ENCODE measurements at regions not wholly inside any gene's neighbourhood (a gene's known extent, or its start where the extent isn't known, plus 50 kb on each side); places are given as distances from the start of the nearest gene placed in this dataset.
A peak's percentile ranks its signal among the peaks of the same experiment; 100 is the strongest.

DNA sequence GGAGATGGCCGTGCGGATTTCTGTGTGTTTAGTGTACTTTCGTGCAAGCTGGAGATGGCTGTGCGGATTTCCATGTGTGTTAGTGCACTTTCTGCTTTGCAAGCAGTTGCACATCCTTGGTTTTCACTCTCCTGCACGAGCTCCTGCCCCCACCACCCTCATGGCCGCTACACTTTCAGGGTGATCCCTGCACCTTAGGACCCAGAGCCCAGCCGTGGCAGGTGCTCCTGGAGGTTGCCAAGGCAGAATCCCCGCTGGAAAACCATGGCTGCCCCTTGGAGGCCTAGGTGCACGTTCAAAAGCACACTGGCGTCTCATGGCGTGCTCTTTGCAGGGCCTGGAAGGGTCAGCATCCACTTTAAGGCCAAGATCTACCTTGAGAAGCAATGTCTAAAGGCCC lies 311.0 kb upstream of the TNRC6C start:
- TF ChIP-seq, protein P1, sequence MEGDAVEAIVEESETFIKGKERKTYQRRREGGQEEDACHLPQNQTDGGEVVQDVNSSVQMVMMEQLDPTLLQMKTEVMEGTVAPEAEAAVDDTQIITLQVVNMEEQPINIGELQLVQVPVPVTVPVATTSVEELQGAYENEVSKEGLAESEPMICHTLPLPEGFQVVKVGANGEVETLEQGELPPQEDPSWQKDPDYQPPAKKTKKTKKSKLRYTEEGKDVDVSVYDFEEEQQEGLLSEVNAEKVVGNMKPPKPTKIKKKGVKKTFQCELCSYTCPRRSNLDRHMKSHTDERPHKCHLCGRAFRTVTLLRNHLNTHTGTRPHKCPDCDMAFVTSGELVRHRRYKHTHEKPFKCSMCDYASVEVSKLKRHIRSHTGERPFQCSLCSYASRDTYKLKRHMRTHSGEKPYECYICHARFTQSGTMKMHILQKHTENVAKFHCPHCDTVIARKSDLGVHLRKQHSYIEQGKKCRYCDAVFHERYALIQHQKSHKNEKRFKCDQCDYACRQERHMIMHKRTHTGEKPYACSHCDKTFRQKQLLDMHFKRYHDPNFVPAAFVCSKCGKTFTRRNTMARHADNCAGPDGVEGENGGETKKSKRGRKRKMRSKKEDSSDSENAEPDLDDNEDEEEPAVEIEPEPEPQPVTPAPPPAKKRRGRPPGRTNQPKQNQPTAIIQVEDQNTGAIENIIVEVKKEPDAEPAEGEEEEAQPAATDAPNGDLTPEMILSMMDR (IDR thresholded peaks at IDR 0.05): no peak
- TF ChIP-seq POLR2AphosphoS5 (IDR thresholded peaks at IDR 0.05): no peak
- no peak for TF ChIP-seq POLR2A (IDR thresholded peaks at IDR 0.05)

DNA sequence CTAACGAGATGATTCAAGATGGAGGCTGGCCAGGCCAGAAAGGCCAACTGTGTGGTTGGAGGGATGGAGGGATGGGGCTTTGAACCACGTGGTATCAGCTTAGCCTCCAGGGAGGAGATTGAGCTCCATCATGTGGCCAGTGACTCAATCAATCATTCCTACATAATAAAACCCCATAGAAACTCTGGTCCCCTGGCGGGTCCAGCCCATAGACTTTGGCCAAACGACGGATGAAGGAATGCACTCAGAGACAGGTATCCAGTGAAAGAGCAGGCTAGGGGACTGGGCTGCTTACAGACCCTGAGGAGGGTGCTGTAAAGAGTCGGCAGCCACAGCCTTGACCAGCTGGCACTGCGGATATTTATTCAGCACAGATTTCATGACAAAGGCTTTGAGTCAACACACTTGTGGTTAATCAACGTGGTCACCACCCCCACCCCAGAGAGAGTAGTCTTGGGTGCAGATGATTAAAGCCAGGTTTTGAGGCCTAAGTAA lies 308.7 kb upstream of the TNRC6C start:
- H3K4me1 ChIP-seq: no peaks in the 10 kb centered on the region
- no peaks in the 10 kb centered on the region for H3K27me3 ChIP-seq
- peaks cover 3 to 5% of the 10 kb centered on the region in 2 donors for H3K9me3 ChIP-seq
- no peak for DNase-seq (ENCODE audit: low spot score in 2 of 2)
- TF ChIP-seq, protein P1 (IDR thresholded peaks at IDR 0.05): no peak
- no peak for TF ChIP-seq POLR2AphosphoS5 (IDR thresholded peaks at IDR 0.05)
- no peak for TF ChIP-seq POLR2A (IDR thresholded peaks at IDR 0.05)
- no peaks in the 10 kb centered on the region for H3K36me3 ChIP-seq
- intact Hi-C loops (cut with DNase I; ENCODE audit: low total_unique reads): no loop called here
- H3K4me3 ChIP-seq: no peak overlapping the region
- no peak overlapping the region for H3K27ac ChIP-seq

More for the DNA sequence above, 311.0 kb upstream of the TNRC6C start:
- no peak for DNase-seq (ENCODE audit: low spot score in 2 of 2)
- no peaks in the 10 kb centered on the region for H3K36me3 ChIP-seq
- no peaks in the 10 kb centered on the region for H3K4me1 ChIP-seq
- H3K4me3 ChIP-seq: no peak overlapping the region
- intact Hi-C loops (cut with DNase I; ENCODE audit: low total_unique reads): no loop called here
- peaks cover 3 to 5% of the 10 kb centered on the region in 2 donors for H3K9me3 ChIP-seq
- H3K27me3 ChIP-seq: no peaks in the 10 kb centered on the region
- no peak overlapping the region for H3K27ac ChIP-seq

DNA sequence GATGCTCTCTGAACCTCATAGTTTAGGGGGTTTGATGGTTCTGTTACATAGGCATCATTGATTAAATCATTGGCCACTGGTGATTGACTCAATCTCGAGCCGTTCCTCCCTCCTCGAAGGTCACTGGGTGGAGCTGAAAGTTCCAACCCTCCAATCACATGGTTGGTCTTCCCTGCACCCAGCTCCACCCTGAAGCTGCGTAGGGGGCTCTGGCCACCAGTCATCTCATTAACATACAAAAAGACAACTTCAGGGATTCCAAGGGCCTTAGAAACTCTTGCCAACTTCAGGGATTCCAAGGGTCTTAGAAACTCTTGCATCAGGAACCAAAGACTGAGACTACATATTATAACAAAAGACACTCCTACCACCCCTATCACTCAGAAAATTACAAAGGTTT lies 306.5 kb upstream of the TNRC6C start:
- no peaks in the 10 kb centered on the region for H3K4me1 ChIP-seq
- peaks cover 0 to 10% of the 10 kb centered on the region in 2 donors for H3K27me3 ChIP-seq
- no peak overlapping the region for H3K27ac ChIP-seq
- no peaks in the 10 kb centered on the region for H3K36me3 ChIP-seq
- intact Hi-C loops (cut with DNase I; ENCODE audit: low total_unique reads): no loop called here
- DNase-seq (ENCODE audit: low spot score in 2 of 2): no peak
- H3K4me3 ChIP-seq: no peak overlapping the region
- peaks cover 3 to 5% of the 10 kb centered on the region in 2 donors for H3K9me3 ChIP-seq
- TF ChIP-seq POLR2A (IDR thresholded peaks at IDR 0.05): no peak
- TF ChIP-seq POLR2AphosphoS5 (IDR thresholded peaks at IDR 0.05): no peak
- TF ChIP-seq, protein P1 (IDR thresholded peaks at IDR 0.05): no peak

DNA sequence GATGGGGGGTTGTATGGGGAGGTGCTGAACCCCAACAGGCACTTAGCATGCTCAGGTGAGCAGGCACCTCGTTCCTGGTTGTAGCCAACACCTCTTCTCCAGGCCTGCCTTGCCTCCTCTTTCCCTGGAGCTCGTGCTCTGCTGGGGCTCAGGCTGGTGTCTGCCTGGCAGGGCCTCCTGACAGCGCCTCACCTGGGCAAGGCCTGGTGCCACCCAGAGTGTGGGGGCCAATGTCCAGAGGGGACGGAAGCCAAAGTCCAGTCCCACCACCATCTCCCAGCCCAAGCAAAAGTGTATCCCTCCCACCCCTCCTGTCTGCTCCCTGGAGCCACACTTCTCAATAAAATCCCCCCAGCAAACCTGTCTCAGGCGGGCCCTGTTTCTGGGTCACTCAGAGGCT lies 304.2 kb upstream of the TNRC6C start:
- Histone ChIP-seq H3K27ac (no peak overlapping the region), H3K9me3 (peaks cover 6 to 9% of the 10 kb centered on the region in 2 donors), H3K36me3 (no peaks in the 10 kb centered on the region), H3K27me3 (peaks cover 0 to 10% of the 10 kb centered on the region in 2 donors), H3K4me3 (no peak overlapping the region), H3K4me1 (no peaks in the 10 kb centered on the region)
- TF ChIP-seq POLR2A (IDR thresholded peaks at IDR 0.05): no peak
- TF ChIP-seq POLR2AphosphoS5 (IDR thresholded peaks at IDR 0.05): no peak
- TF ChIP-seq, protein P1 (IDR thresholded peaks at IDR 0.05): no peak
- DNase-seq (ENCODE audit: low spot score in 2 of 2): no peak
- intact Hi-C loops (cut with DNase I; ENCODE audit: low total_unique reads): no loop called here

DNA sequence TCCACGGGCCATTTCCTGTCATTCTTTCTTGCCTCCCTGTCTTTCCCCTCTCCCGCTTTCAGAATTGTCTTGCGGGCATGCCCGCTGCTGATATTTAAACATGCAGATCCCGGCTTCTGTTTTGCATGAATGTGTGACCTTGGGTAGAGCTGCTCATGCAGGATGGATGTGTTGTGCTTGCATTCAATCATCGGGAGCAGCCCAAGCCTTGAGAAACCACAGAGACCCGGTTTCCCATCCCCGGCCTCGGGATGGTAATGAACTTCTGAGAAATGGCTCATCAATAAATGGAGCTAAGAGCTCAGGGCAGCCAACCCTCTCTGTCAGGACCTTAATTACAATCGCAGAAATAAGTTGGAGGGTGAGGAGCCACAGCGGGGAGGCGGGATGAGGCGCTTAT lies 303.7 kb upstream of the TNRC6C start:
- no peaks in the 10 kb centered on the region for H3K4me1 ChIP-seq
- intact Hi-C loops (cut with DNase I; ENCODE audit: low total_unique reads): no loop called here
- H3K27me3 ChIP-seq: peaks cover 0 to 10% of the 10 kb centered on the region in 2 donors
- H3K27ac ChIP-seq: no peak overlapping the region
- peaks cover 6 to 9% of the 10 kb centered on the region in 2 donors for H3K9me3 ChIP-seq
- no peaks in the 10 kb centered on the region for H3K36me3 ChIP-seq
- DNase-seq (ENCODE audit: low spot score in 2 of 2): peak in 1 of 2 donors; percentile 28
- no peak for TF ChIP-seq POLR2A (IDR thresholded peaks at IDR 0.05)
- TF ChIP-seq POLR2AphosphoS5 (IDR thresholded peaks at IDR 0.05): no peak
- TF ChIP-seq, protein P1 (IDR thresholded peaks at IDR 0.05): no peak
- no peak overlapping the region for H3K4me3 ChIP-seq

Measured in breast epithelium (tissue), 4 donors.